CD4-positive, alpha-beta T cell (primary cell): ENCODE measurements at regions not wholly inside any gene's neighbourhood (a gene's known extent, or its start where the extent isn't known, plus 50 kb on each side); places are given as distances from the start of the nearest gene placed in this dataset.

Experiments
- ATAC-seq: fragments of 200-7000 bp; cut with Tn5 transposase; one replicate; pipeline ENCODE4 v1.10.0; 2022; ENCODE audit warnings: mild to moderate bottlenecking; ENCODE audit not compliant: poor library complexity
- CTCF ChIA-PET: fragments of 350-600 bp; sonication (Branson Sonifier 250); formaldehyde crosslinking; loops from one replicate; lab custom pipeline; 2021; ENCODE audit warnings: antibody characterized with exemption, inconsistent platforms; lab: Charles Lee
- POLR2A ChIA-PET: fragments of 350-600 bp; sonication (Branson Sonifier 250); formaldehyde crosslinking; loops from one replicate; lab custom pipeline; 2021; ENCODE audit warnings: antibody characterized with exemption, inconsistent platforms; lab: Charles Lee
- DNase-seq, 14 experiments: peaks; one replicate each; pipeline ENCODE4 v3.0.0-alpha.2; 2013 to 2020; ENCODE audit warnings: mixed read lengths in 2 of 14
- H3K27ac ChIP-seq, 2 donors: one replicate each; pipeline versions ENCODE4 v1.5.1 to v1.7.0; 2013; ENCODE audit warnings: low read length in 2 of 2, low read depth in 1 of 2, mild to moderate bottlenecking in 1 of 2
- H3K27me3 ChIP-seq, 2 experiments: 1 replicate in 1 of 2; 2 replicates in 1 of 2; pipeline versions ENCODE4 v1.6.1 to v1.7.0; 2013; ENCODE audit warnings: low read length in 2 of 2, control low read depth in 1 of 2, mild to moderate bottlenecking in 1 of 2, moderate library complexity in 1 of 2; ENCODE audit not compliant: insufficient read depth in 2 of 2, control insufficient read depth in 1 of 2
- H3K36me3 ChIP-seq: one replicate; pipeline ENCODE4 v1.6.1; 2013; ENCODE audit warnings: low read length, control low read depth; ENCODE audit not compliant: insufficient read depth
- H3K4me1 ChIP-seq: one replicate; pipeline ENCODE4 v1.6.1; 2013; ENCODE audit warnings: low read length, control low read depth; ENCODE audit not compliant: insufficient read depth
- H3K4me3 ChIP-seq: one replicate; pipeline ENCODE4 v1.5.1; 2013; ENCODE audit warnings: mild to moderate bottlenecking, low read length, moderate library complexity
- H3K9me3 ChIP-seq, 2 experiments: 1 replicate in 1 of 2; 2 replicates in 1 of 2; pipeline versions ENCODE4 v1.6.1 to v1.7.0; 2013; ENCODE audit warnings: low read length in 2 of 2, mild to moderate bottlenecking in 2 of 2, control low read depth in 1 of 2, moderate library complexity in 1 of 2; ENCODE audit not compliant: control insufficient read depth in 1 of 2, insufficient read depth in 1 of 2
- H3K27ac Mint-ChIP-seq: one replicate; pipeline ENCODE4 v1.8.0; 2020; ENCODE audit warnings: mixed read lengths
- H3K27me3 Mint-ChIP-seq: one replicate; pipeline ENCODE4 v1.8.0; 2021; ENCODE audit warnings: mixed read lengths
- H3K36me3 Mint-ChIP-seq: one replicate; pipeline ENCODE4 v1.8.0; 2021; ENCODE audit warnings: low read depth, mixed read lengths
- H3K4me1 Mint-ChIP-seq: one replicate; pipeline ENCODE4 v1.8.0; 2021; ENCODE audit warnings: low read depth, mixed read lengths
- H3K4me3 Mint-ChIP-seq: one replicate; pipeline ENCODE4 v1.8.0; 2020; ENCODE audit warnings: mild to moderate bottlenecking, mixed read lengths
- H3K9me3 Mint-ChIP-seq: one replicate; pipeline ENCODE4 v1.8.0; 2020; ENCODE audit warnings: mixed read lengths
- intact Hi-C, 2 experiments: fragments of 100-400 bp; cut with DNase I in 1 of 2; cut with micrococcal nuclease in 1 of 2; formaldehyde crosslinking; loops; one replicate each; pipeline versions ENCODE4 v1.15.1 to v1.9.0; 2023 to 2025; cut with DNase I, micrococcal nuclease
- TF ChIP-seq, protein P1 (sequence below): fragments of 200-600 bp; IDR thresholded peaks from one replicate; pipeline ENCODE4 v1.8.0; 2022; ENCODE audit warnings: antibody characterized with exemption, mild to moderate bottlenecking

- Mint-ChIP-seq H3K9me3 (peaks cover 7% of the 10 kb centered on the region), H3K4me3 (no peak overlapping the region), H3K27me3 (no peaks in the 10 kb centered on the region), H3K36me3 (no peaks in the 10 kb centered on the region), H3K27ac (no peak overlapping the region), H3K4me1 (no peaks in the 10 kb centered on the region)
- no peaks in the 10 kb centered on the region for H3K9me3 ChIP-seq
- H3K4me1 ChIP-seq: no peaks in the 10 kb centered on the region
- TF ChIP-seq, protein P1, sequence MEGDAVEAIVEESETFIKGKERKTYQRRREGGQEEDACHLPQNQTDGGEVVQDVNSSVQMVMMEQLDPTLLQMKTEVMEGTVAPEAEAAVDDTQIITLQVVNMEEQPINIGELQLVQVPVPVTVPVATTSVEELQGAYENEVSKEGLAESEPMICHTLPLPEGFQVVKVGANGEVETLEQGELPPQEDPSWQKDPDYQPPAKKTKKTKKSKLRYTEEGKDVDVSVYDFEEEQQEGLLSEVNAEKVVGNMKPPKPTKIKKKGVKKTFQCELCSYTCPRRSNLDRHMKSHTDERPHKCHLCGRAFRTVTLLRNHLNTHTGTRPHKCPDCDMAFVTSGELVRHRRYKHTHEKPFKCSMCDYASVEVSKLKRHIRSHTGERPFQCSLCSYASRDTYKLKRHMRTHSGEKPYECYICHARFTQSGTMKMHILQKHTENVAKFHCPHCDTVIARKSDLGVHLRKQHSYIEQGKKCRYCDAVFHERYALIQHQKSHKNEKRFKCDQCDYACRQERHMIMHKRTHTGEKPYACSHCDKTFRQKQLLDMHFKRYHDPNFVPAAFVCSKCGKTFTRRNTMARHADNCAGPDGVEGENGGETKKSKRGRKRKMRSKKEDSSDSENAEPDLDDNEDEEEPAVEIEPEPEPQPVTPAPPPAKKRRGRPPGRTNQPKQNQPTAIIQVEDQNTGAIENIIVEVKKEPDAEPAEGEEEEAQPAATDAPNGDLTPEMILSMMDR: no peak
- DNase-seq (no peak), ATAC-seq (no peak)
- H3K36me3 ChIP-seq: no peaks in the 10 kb centered on the region
- CTCF ChIA-PET: no interaction called here
- H3K27me3 ChIP-seq: no peaks in the 10 kb centered on the region
- no peak overlapping the region for H3K4me3 ChIP-seq
- H3K27ac ChIP-seq: no peak overlapping the region
- POLR2A ChIA-PET: no interaction called here
- intact Hi-C loops: no loop called here
Observed at GRCh38 chr3:24905266-24905665, 410.6 kb upstream of the THRB start.

- ChIA-PET CTCF (no interaction called here), POLR2A (no interaction called here)
- no peaks in the 10 kb centered on the region for H3K36me3 ChIP-seq
- H3K4me1 ChIP-seq: no peaks in the 10 kb centered on the region
- intact Hi-C loops: no loop called here
- H3K27me3 Mint-ChIP-seq: no peaks in the 10 kb centered on the region
- ATAC-seq (no peak), DNase-seq (no peak)
- TF ChIP-seq, protein P1: no peak
- H3K27me3 ChIP-seq: no peaks in the 10 kb centered on the region
- no peaks in the 10 kb centered on the region for H3K4me1 Mint-ChIP-seq
- no peak overlapping the region for H3K27ac ChIP-seq
- no peaks in the 10 kb centered on the region for H3K9me3 ChIP-seq
- no peaks in the 10 kb centered on the region for H3K36me3 Mint-ChIP-seq
- H3K27ac Mint-ChIP-seq: no peak overlapping the region
- peaks cover 7% of the 10 kb centered on the region for H3K9me3 Mint-ChIP-seq
- H3K4me3 Mint-ChIP-seq: no peak overlapping the region
- no peak overlapping the region for H3K4me3 ChIP-seq
Observed at GRCh38 chr3:24907106-24907505, 412.5 kb upstream of the THRB start.

- peaks cover 6% of the 10 kb centered on the region for H3K9me3 Mint-ChIP-seq
- no peak overlapping the region for H3K4me3 Mint-ChIP-seq
- ChIA-PET CTCF (no interaction called here), POLR2A (no interaction called here)
- DNase-seq (no peak), ATAC-seq (no peak)
- Histone ChIP-seq H3K27me3 (no peaks in the 10 kb centered on the region), H3K27ac (no peak overlapping the region), H3K4me1 (no peaks in the 10 kb centered on the region), H3K9me3 (no peaks in the 10 kb centered on the region), H3K4me3 (no peak overlapping the region), H3K36me3 (no peaks in the 10 kb centered on the region)
- H3K27me3 Mint-ChIP-seq: no peaks in the 10 kb centered on the region
- TF ChIP-seq, protein P1: no peak
- H3K36me3 Mint-ChIP-seq: no peaks in the 10 kb centered on the region
- H3K4me1 Mint-ChIP-seq: no peaks in the 10 kb centered on the region
- H3K27ac Mint-ChIP-seq: no peak overlapping the region
- intact Hi-C loops: no loop called here
Observed at GRCh38 chr3:24911076-24911475, 416.4 kb upstream of the THRB start.
